ENCODE measurements at regions not wholly inside any gene's neighbourhood (a gene's known extent, or its start where the extent isn't known, plus 50 kb on each side); places are given as distances from the start of the nearest gene placed in this dataset.

GRCh38 chr3:117091676-117092075 is 382.1 kb downstream of the TUSC7 start:
- no peak for DNase-seq

DNA sequence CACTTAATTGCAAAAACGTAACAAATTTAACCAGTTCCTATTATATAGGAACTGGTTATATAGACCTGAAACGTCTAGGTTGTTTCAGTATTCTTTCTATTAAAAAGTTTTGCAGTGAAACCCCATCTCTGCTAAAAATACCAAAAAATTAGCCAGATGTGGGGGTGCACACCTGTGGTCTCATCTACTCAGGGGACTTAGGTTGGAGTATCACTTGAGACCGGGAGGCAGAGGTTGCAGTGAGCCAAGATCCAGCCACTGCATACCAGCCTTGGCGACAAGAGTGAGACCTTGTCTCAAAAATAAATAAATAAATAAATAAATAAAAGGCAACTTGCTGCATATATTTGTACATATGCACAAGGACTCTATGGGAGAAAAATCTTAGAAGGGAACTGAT is 387.0 kb downstream of the TUSC7 start:
- DNase-seq, result no peak

DNA sequence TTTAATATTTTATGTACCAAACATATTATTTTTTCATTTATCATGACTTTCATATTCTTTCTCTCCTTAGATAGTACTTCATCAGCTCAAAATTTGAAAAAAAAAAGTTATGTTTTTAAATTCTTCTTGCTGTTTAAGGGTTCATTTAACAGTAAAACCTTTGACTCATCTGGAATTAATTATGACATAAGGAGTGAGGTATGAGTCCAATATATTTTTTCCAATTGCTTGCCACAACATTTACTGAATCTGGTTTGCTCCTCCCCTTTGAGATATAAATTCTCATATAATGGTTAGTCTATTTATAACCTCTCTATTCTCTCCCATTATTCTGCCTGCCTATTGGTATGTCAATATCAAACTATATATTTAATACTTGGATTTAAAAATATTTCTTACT is 387.8 kb downstream of the TUSC7 start:
- no peak for DNase-seq

DNA sequence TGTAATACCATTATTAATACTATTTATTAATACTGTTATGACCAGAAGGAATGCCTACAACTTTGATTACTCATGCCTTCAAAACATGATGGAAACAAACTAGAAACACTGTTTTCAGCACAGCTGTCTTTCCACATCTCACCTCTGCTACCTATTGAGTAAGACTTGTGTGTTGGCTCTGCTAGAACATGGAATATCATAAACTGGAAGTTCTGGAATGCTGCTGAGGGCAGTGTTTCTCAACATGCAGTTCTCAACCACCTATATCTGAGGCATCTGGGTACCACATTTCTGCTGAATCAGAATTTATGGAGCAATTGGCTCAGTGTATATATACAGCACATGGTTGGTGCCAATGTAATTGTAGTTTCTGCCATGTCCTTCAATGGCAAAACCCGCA is 392.1 kb downstream of the TUSC7 start:
- no peak for DNase-seq

DNA sequence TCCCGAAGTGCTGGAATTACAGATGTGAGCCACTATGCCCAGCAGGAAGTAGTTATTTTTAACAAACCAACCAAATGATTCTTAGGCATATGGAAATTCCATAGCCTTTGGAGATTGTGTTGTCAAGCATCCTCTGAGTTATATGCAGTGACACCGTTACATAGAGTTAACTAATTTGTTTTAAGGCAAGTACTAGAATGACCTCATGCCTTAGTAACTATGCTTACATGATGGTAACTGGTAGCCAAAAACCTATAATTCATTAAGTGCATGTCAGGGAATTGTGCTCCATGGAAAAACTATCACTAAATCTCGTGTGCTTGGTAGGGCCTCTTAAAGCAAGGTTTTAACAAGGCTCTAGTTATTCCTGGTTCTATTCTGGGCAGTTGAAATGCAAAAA is 392.8 kb downstream of the TUSC7 start:
- DNase-seq, result no peak

- DNase-seq, result no peak
These were observed 394.1 kb downstream of the TUSC7 start for GRCh38 chr3:117103675-117104074.

GRCh38 chr3:117104381-117104780 is 394.8 kb downstream of the TUSC7 start:
- DNase-seq, result no peak

DNA sequence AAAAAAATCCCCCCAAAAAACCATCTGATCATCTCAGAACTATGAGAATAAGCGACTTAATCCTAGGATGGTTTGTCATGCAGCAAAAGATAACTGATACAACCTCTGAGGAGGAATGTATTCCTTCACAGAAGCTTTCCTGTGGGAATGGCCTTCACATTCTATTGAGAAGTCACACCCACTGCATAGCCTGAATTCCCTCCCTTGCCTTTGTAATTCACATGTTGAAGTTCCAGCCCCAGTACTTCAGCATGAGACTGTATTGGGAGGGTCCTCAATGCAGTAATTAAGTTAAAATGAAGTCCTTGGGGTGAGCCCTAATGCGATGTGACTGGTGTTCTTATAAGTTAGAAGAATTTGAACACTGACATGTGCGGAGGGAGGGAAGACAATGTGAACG is 395.2 kb downstream of the TUSC7 start:
- DNase-seq, result no peak

DNA sequence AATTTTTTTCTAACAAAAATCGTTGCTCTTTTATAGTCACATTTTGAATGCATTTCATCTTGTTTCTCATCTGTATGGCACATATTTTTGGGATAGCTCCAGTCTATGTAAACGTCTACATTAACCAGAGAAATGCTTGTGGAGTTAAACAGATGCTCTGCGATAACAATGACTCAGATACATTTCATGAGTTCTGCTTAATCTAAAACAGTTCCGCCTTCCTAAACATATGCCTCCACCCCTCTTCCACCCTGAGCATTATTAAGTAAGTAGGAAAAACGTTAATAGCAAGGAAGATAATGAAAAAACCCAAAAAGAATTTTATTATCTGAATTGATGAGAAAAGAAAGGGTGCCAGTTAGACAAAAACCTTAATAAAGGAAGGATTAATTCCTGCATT is 396.1 kb downstream of the TUSC7 start:
- no peak for DNase-seq

DNA sequence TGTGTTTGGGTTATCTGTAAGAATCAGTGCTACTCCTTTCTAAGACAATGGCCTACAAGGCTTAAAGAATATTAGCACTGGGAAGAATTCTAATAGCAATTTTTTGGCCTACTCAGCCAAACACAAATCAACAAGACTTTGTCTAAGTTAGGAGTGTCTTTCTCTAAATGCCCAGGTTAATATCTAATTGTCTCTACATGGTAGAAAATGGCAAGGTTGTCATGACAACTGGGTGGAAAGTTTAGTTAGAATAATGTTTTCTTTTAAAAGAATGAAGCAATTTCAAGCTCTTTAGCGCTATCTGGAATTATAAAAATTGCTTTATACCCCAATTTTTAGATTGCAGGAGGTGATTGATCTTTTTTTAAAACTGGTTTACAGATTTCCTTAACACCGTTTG is 396.8 kb downstream of the TUSC7 start:
- DNase-seq, result no peak

DNA sequence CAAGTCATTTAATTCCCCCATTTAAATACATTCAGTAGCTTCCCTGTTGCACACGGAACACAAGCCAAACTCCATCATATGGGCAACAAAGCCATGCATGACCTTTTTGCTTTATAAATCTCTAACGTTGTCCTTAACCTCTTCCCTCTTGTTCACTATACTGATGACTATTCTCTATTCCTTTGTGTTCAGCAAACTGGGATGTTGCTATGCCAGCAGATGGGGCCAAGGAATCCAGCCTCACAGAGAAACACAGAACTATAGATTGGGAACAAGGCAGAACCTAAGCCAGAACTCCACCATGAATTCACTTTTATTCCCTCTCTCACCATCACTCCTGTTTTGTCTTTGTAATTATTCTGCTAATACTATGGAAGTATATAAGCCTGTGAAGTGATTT is 398.4 kb downstream of the TUSC7 start:
- no peak for DNase-seq

- no peak for DNase-seq
These were observed 399.6 kb downstream of the TUSC7 start for GRCh38 chr3:117109178-117109577.

DNA sequence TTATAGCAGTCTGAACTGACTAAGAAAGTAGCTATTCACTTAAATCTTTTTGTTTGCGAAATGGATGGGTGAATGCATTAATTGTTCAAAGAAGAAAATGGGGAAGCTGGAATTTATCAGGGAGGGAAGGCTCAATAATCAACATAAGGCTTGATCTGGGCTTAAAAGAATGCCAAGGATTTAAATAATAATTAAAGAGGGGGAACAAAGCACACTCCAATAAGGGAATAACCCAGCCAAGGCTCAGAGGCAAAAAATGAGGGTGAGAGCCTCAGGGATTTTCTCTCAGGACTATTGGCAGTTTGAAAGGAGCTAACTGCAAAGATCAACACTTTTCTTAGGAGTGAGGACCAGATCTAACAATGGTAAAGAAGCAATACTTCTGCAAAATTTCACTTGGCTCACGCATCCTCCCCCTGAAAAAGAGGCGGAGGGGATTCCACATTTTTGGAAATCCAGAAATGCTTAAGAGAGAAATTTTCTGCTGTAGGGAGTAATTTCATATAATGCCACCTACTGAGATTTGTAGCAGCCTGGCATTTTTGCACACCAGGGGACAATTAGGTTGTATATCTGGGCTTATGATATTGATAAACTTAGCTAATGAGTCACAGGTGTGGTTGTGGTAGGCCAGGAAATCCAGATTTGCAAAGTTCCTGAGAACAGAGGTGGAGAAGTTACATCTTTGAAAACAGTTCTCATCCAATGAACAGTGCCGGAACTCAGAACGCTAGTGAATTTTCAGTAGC is 405.1 kb downstream of the TUSC7 start:
- no peak for DNase-seq

DNA sequence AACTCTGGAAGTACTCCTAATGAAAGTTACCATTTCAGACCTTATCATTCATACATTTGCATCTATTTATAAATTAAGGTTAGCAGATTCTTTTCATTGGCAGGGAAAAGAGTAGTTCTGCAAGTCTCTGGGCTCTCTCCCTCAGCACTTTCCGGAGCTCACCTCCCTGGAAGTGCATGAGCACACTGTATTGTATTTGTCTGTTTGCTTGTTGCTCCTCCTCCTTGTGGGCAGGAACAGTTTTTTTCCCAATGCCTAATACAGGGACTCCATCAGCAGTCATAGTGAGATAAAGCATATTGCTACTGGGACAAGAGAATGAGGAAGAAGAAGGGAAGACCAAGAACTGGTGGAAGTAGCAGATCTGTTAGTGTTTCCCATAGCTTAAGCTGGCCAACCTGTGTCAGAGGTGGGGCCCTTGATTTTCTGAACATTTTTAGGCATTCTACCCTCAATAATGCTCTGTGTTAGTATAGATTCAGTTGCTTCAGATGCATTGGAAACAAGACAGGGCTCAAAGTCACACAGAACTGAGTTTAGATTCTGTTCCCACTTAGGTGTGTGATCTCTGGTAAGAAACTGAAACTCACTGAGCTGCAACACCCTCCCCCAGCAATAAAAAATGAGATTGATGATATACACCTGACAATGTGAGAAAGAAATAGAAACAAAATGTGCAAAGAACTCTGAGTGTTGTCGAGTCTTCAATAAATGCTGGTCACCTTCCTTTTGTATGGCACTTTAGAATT is 407.8 kb downstream of the TUSC7 start:
- no peak for DNase-seq

- DNase-seq, result no peak
These were observed 409.0 kb downstream of the TUSC7 start for GRCh38 chr3:117118604-117119003.

DNA sequence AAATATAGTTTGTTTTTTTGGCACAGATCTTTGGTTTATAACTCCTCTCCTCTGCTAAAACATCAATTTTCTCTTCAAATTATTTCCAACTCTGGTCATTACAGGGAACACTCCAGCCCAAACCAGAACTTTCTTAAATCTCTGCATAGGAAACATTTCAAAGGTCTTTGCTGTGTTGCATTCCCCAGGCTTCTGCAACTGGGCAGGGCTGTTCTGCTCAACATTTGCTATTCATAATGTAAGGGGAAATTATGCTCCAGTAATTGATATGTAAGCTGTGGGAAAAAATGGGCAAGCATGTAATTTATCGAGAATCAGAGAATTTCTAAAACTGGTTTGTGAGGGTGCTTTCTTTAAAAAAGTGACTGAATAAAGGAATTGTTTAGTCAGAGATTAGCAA is 410.4 kb downstream of the TUSC7 start:
- no peak for DNase-seq

DNA sequence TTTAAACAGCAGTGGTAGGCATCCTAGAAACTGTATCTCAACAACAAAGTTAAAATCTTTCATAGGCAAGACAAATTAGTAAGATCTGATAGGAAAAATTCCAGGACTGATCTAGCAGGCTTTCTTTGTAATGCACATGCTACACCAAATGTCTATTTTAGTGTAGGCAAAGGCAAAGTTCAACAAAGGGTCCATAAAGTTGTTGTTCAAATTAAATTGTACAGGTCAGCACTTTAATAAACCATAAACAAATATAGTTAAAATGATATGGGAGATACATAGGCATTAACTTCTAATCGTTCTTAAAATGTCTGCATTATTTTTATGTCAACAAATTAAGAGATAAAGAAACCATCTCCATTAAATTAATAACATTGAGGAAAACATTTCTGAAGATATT is 413.0 kb downstream of the TUSC7 start:
- no peak for DNase-seq

DNA sequence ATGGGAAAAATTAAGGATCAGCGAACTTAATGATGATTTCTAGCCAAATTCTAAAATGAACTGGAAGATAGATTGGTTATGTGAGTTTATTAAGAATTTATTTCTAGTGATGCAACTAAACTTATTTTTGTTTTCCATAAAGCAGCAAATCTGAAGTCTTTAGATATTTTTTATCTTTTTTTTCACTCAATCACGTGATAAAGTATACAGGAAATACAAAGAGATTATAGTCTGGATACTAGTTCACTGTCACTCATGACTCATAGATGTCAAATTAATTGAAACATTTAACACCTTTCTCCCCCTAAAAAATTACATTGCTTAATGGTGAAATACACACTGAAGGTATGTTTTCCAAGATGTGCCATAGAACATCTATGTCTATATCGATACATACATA is 416.9 kb downstream of the TUSC7 start:
- no peak for DNase-seq

DNA sequence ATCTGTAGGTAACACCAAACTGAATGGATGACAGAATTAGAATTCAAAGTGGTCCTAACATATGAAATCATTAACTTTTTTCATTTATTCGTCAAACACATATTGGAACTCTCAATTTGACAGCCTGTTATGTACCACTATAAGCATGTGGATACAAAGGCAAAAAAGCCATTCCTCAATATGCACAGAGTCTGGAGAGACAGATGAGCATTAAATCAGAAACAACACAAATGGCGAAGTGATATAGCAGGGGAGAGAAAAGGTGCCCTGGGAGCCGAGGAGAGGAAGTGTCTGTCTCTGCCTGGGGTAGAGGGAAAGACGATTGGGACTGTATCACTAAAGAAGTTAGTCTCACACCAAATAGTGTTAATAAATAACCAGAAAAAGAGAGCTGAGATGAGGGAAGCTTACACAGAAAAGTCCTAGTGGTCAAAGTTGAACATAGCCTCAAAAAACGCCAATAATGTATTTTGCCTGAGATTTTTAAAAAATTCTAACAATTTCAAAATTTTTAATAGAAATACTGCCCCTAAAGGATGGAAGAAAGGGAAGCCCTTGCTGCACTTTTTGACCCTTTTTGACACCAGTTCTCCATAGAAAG is 417.5 kb downstream of the TUSC7 start:
- no peak for DNase-seq

- DNase-seq, result no peak
These were observed 418.6 kb downstream of the TUSC7 start for GRCh38 chr3:117128133-117128532.

GRCh38 chr3:117128872-117129271 is 419.3 kb downstream of the TUSC7 start:
- no peak for DNase-seq

DNA sequence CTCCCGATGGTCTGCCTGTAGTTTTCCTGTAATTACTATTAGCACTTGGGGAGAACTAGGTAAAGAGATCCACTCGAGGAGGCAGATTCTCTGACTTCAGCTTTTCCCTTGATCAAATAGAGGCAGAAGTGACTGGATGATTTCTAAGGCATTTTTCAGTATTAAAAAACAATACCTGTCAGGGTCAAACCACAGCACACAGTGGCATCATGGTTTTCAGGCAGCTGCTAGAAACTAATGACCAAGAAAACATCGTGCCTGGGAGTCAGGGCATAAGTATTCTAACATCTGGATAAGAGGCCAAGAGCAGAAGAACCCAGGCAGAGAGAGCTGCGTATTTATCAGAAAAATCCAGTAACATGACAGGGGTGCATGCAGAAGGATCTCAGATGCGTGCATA is 419.9 kb downstream of the TUSC7 start:
- DNase-seq, result no peak

DNA sequence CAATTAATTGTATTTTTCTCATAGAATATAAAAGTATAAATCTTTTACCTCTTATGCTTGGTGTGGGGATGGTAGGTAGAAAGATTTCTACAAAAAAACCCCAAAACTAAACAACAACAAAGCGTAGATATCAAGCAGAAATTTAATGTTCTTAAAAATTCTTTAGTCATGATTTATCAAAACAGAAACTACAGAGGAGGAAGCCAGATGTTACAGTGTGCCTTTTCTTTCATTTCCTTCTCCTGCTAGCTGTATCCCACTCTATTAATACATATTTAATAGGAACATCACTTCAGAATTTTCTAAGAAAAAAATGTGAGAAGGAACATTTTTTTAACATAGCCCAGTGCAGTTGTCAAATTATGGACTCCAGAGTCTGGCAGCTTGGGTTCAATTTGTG is 420.6 kb downstream of the TUSC7 start:
- DNase-seq, result no peak

- no peak for DNase-seq
These were observed 421.7 kb downstream of the TUSC7 start for GRCh38 chr3:117131259-117131658.

Measured in NCI-H2029 (cell line).